GM10248 (cell line): ENCODE measurements at regions not wholly inside any gene's neighbourhood (a gene's known extent, or its start where the extent isn't known, plus 50 kb on each side); places are given as distances from the start of the nearest gene placed in this dataset.

Experiments used
- CTCF ChIA-PET: fragments of 300-600 bp; sonication (Branson Sonifier 250); formaldehyde crosslinking; extraction: SDS; loops from one replicate; lab custom pipeline; 2021; ENCODE audit warnings: antibody characterized with exemption; lab: Yijun Ruan, JAX
- POLR2A ChIA-PET: fragments of 350-650 bp; sonication (Branson Sonifier 250); formaldehyde crosslinking; extraction: SDS; loops from one replicate; lab custom pipeline; 2020; ENCODE audit warnings: antibody characterized with exemption; lab: Yijun Ruan, JAX
- DNase-seq: peaks from one replicate; pipeline ENCODE4 v3.0.0; 2012; ENCODE audit errors: extremely low spot score
- CTCF ChIP-seq: IDR thresholded peaks from 2 replicates; pipeline ENCODE4 v1.5.1; 2012; ENCODE audit warnings: mild to moderate bottlenecking, low read depth; ENCODE audit errors: extremely low read depth, missing control alignments, control extremely low read depth

- no peak for TF ChIP-seq CTCF
- no peak for DNase-seq
- ChIA-PET POLR2A (no interaction called here), CTCF (no interaction called here)
Observed at GRCh38 chr17:65290056-65290455, 152.9 kb downstream of the RGS9 start.

- POLR2A ChIA-PET = no interaction called here
- no peak for TF ChIP-seq CTCF
- no peak for DNase-seq
- CTCF ChIA-PET = interaction anchor here (0.9 to 2.7 kb wide), 2 partner anchors 8 to 10 kb away, joined by 3 to 13 read pairs; no protein-coding TSS in a partner anchor
Observed at GRCh38 chr17:65287040-65287439, 149.9 kb downstream of the RGS9 start.

- DNase-seq = no peak
- ChIA-PET CTCF (no interaction called here), POLR2A (no interaction called here)
- no peak for TF ChIP-seq CTCF
Observed at GRCh38 chr17:65283704-65284103, 146.5 kb downstream of the RGS9 start.

- POLR2A ChIA-PET = no interaction called here
- CTCF ChIA-PET = no interaction called here
- TF ChIP-seq CTCF = no peak
- DNase-seq = no peak
Observed at GRCh38 chr17:65279456-65279855, 142.3 kb downstream of the RGS9 start.

GRCh38 chr17:65278820-65279184 lies 141.6 kb downstream of the RGS9 start:
- DNase-seq = no peak
- no peak for TF ChIP-seq CTCF
- ChIA-PET POLR2A (no interaction called here), CTCF (interaction anchor here (1.4 kb wide), 1 partner anchor 14 kb away, joined by 3 read pairs; no protein-coding TSS in a partner anchor)

GRCh38 chr17:65278050-65278819 lies 141.1 kb downstream of the RGS9 start:
- no peak for TF ChIP-seq CTCF
- DNase-seq = peak; percentile 30
- ChIA-PET POLR2A (no interaction called here), CTCF (interaction anchor here (1.4 kb wide), 3 partner anchors 14 to 517 kb away, joined by 3 to 4 read pairs (median 3); no protein-coding TSS in a partner anchor)

GRCh38 chr17:65277576-65277975 lies 140.4 kb downstream of the RGS9 start:
- no peak for DNase-seq
- TF ChIP-seq CTCF = no peak
- POLR2A ChIA-PET = no interaction called here
- CTCF ChIA-PET = interaction anchor here (1.2 to 1.4 kb wide), 4 partner anchors 15 to 518 kb away, joined by 3 to 4 read pairs (median 4); no protein-coding TSS in a partner anchor
